ENCODE measurements at regions not wholly inside any gene's neighbourhood (a gene's known extent, or its start where the extent isn't known, plus 50 kb on each side); places are given as distances from the start of the nearest gene placed in this dataset.
A peak's percentile ranks its signal among the peaks of the same experiment; 100 is the strongest.

GRCh38 chr16:27721531-27722181, 171.7 kb downstream of the KATNIP start:
- TF ChIP-seq POLR2A (IDR thresholded peaks at IDR 0.05; ENCODE audit: low read depth) (no peak), POLR2AphosphoS5 (IDR thresholded peaks at IDR 0.05) (peak; percentile 61 to 70), CTCF (IDR thresholded peaks at IDR 0.05) (no peak), EP300 (IDR thresholded peaks at IDR 0.05) (no peak)
- Histone ChIP-seq H3K9me3 (no peaks in the 10 kb centered on the region), H3K27ac (replicated peaks in 1 of 4) (peak overlapping the region; percentile 66 to 79 (median 72)), H3K4me3 (peak overlapping the region in 3 of 4 donors; percentile 28 to 40 (median 33)), H3K27me3 (no peaks in the 10 kb centered on the region), H3K36me3 (peaks cover 0 to 30% (median 21%) of the 10 kb centered on the region in 4 donors), H3K4me1 (peaks cover 8 to 48% (median 35%) of the 10 kb centered on the region in 4 donors)
- 70% methylated on average over 10 of the region's 10 CpGs for WGBS
- intact Hi-C loops (cut with DNase I): no loop called here
- DNase-seq (ENCODE audit: extremely low spot score): peak; percentile 93

- Histone ChIP-seq H3K27me3 (no peaks in the 10 kb centered on the region), H3K4me3 (no peak overlapping the region), H3K9me3 (no peaks in the 10 kb centered on the region), H3K27ac (replicated peaks in 1 of 4) (peak overlapping the region; percentile 66 to 79 (median 72)), H3K36me3 (peaks cover 0 to 36% (median 24%) of the 10 kb centered on the region in 4 donors), H3K4me1 (peaks cover 8 to 48% (median 35%) of the 10 kb centered on the region in 4 donors)
- no peak for DNase-seq (ENCODE audit: extremely low spot score)
- intact Hi-C loops (cut with DNase I): no loop called here
- 93% methylated on average over 1 of the region's 1 CpG for WGBS
- TF ChIP-seq POLR2AphosphoS5 (IDR thresholded peaks at IDR 0.05): no peak
- no peak for TF ChIP-seq POLR2A (IDR thresholded peaks at IDR 0.05; ENCODE audit: low read depth)
- TF ChIP-seq CTCF (IDR thresholded peaks at IDR 0.05): no peak
- no peak for TF ChIP-seq EP300 (IDR thresholded peaks at IDR 0.05)
These were observed 172.3 kb downstream of the KATNIP start for GRCh38 chr16:27722207-27722606.

DNA sequence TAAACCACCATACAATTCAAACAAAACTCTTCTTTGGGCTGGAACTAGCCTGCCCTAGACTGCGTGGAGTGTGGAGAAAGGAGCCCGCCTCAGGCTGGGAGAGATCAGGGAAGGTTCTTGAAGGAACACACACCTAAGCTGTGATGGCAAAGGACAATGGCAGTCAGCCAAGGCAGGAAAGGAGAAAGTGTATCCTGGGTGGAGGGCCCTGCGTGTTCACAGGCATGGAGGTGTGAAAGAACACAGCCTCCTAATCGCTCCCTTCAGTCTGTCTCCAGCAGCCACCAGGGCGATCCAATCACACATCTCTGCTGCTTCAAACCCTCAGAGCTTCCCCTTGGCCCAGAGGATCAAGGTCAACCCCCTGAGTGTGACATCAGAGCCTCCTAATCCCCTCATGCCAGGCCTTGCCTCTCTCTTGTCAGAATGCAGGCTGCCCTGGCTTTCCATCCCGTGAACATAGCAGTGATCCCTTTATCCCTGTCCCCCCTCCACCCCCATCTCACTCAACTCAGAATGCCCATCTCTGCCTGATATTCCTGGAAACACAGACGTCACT, 173.0 kb downstream of the KATNIP start:
- H3K36me3 ChIP-seq: peaks cover 0 to 43% (median 27%) of the 10 kb centered on the region in 4 donors
- intact Hi-C loops (cut with DNase I): no loop called here
- no peaks in the 10 kb centered on the region for H3K9me3 ChIP-seq
- peaks cover 8 to 48% (median 35%) of the 10 kb centered on the region in 4 donors for H3K4me1 ChIP-seq
- peak overlapping the region in 1 of 4 donors; percentile 7 for H3K27ac ChIP-seq (replicated peaks in 1 of 4)
- H3K27me3 ChIP-seq: no peaks in the 10 kb centered on the region
- TF ChIP-seq POLR2AphosphoS5 (IDR thresholded peaks at IDR 0.05): no peak
- TF ChIP-seq EP300 (IDR thresholded peaks at IDR 0.05): no peak
- TF ChIP-seq CTCF (IDR thresholded peaks at IDR 0.05): no peak
- no peak for TF ChIP-seq POLR2A (IDR thresholded peaks at IDR 0.05; ENCODE audit: low read depth)
- 92% methylated on average over 7 of the region's 7 CpGs for WGBS
- H3K4me3 ChIP-seq: no peak overlapping the region
- no peak for DNase-seq (ENCODE audit: extremely low spot score)

DNA sequence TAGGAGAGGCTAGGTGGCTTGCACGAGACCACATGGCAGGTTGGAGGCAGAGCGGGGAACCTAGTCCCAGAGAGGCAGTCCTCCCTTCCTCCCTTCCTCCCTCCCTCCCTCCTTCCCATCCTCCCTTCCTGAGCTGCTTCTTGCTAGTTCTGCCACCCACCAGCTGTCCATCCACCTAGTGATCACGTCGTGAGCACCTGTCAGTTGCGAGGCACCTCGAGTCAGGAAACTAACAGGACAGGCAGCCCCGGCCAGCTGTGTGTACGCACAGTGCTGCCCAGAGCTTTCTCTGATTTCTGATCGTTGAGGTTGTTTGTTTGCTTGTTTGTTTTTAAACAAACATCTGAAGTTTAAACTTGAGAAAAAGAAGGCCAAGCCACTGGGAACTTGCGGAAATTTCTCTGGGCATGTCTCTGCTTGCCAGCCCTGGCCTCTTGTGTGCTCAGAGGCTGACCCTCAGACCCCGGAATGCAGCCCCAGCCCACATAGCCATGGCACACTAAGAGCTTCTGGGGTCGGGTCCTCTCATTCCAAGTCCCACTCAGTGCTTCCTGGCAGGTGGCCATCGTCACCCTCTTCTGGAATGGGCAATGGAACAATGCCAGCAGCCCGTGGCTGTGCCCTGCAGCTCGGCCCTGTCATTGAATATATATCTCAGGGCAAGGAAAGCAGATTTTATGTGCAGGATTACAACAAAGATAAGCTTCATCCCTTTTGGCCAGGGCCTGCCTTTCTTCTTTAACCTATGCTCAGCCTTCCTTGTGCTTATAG, 174.0 kb downstream of the KATNIP start:
- 82% methylated on average over 15 of the region's 15 CpGs for WGBS
- no peaks in the 10 kb centered on the region for H3K9me3 ChIP-seq
- H3K36me3 ChIP-seq: peaks cover 0 to 45% (median 28%) of the 10 kb centered on the region in 4 donors
- no peaks in the 10 kb centered on the region for H3K27me3 ChIP-seq
- peak overlapping the region in 1 of 4 donors; percentile 13 for H3K27ac ChIP-seq (replicated peaks in 1 of 4)
- TF ChIP-seq POLR2AphosphoS5 (IDR thresholded peaks at IDR 0.05) (no peak), POLR2A (IDR thresholded peaks at IDR 0.05; ENCODE audit: low read depth) (no peak), CTCF (IDR thresholded peaks at IDR 0.05) (no peak), EP300 (IDR thresholded peaks at IDR 0.05) (no peak)
- intact Hi-C loops (cut with DNase I): no loop called here
- H3K4me1 ChIP-seq: peaks cover 8 to 48% (median 35%) of the 10 kb centered on the region in 4 donors
- no peak overlapping the region for H3K4me3 ChIP-seq
- no peak for DNase-seq (ENCODE audit: extremely low spot score)

Data from esophagus muscularis mucosa (tissue), 4 donors.